GM19023 (cell line): ENCODE measurements at regions not wholly inside any gene's neighbourhood (a gene's known extent, or its start where the extent isn't known, plus 50 kb on each side); places are given as distances from the start of the nearest gene placed in this dataset.

Experiments
- ATAC-seq: cut with Tn5 transposase; IDR thresholded peaks from one replicate; pipeline ENCODE4 v1.9.1; 2021; ENCODE audit warnings: mild to moderate bottlenecking, moderate library complexity; ENCODE audit not compliant: unreplicated experiment

- ATAC-seq = no peak
Observed at GRCh38 chr5:3811116-3811515, 215.5 kb downstream of the IRX1 start.

DNA sequence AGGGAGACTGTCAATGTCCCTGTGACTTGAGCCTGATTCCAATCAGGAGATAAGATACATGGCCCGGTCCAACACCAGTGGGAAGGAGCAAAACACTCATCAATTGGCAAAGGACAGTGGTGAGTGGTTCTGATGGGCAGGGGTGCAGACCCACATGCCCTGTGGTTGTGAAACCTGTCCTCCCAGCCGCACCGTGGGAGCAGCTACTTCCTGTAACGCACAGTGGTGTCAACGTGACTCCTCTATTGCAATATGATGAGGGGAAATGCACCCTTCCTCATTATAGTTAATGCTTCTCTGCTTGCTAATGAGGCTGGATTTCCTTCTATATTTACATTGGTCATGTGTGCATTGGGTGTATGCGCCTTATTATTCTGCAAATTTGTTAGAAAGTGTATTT is 223.0 kb downstream of the IRX1 start:
- no peak for ATAC-seq

- ATAC-seq = no peak
Observed at GRCh38 chr5:3825531-3826451, 230.2 kb downstream of the IRX1 start.

DNA sequence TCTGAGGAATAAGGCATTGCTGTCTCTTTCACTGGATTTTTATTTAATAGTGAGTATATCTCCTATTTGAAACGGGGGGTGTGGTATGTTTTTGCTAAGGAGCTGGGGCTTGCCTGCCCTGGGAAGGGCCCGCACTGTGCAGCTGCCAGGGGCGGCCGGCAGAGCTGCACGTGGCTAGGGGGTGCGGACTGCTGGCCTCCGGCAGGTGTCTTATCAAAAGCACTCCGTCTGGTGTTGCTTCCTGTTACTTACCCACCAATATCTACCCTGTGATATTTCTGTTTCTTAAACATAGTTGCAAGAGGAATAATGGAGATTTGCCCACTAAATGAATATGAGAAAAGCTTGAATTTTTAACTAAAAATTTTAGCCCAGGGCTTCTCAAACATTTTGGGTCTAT is 232.0 kb downstream of the IRX1 start:
- ATAC-seq = no peak

GRCh38 chr5:3828761-3829160 is 233.1 kb downstream of the IRX1 start:
- ATAC-seq = no peak

DNA sequence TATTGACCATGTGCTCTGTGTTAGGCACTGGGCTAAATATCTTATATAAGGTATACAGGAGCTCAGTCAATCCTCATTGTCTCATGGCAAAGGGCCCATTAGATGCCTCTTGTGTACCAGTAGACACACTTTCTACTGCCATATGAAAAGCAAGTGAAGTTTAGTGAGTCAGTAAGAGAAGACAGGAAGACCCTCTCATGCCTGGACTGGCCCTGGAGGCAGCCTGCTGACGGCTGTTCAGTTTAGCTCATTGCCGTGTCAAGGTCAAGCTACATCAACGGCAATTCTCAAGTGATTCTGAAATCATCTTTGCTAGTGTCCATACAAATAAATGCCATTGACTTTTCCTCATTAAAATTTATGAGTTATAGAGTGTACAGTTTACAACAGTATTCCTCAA is 237.9 kb downstream of the IRX1 start:
- ATAC-seq = no peak

DNA sequence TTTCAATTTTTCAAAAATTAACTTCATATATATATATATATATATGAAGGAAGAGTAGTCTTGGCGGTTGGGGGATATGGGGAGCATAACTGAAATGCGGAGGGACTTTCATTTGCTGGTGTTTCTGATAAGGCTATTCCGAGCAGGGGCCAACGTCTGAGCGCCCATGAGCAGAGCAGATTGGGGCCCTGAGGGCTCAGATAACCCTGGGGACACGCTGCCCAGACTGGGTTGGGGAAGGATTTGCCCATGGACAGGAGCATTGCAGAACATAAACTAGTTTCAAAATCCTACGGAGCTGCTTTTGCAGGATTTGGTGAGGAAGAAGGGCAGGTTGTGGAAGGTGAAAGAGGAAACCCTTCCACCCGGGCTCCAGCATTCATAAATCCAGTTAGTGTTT is 240.2 kb downstream of the IRX1 start:
- ATAC-seq = no peak

GRCh38 chr5:3836528-3836927 is 240.9 kb downstream of the IRX1 start:
- ATAC-seq = no peak

DNA sequence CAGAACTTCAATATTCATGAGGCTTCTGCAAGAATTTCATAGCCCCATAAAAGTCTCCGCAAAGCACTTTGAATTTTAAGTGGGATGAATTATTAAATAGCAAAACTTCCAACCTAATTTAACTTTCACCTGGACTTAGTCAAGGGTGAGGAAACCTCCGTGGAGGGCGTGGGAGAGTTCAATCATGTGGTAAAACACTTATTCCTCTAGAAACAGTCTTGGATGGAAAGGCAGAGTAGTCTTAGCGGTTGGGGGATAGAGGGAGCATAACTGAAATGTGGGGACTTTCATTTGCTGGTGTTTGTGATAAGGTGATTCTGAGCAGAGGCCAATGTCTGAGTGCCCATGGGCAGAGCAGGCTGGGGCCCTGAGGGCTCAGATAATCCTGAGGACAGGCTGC is 241.9 kb downstream of the IRX1 start:
- no peak for ATAC-seq

DNA sequence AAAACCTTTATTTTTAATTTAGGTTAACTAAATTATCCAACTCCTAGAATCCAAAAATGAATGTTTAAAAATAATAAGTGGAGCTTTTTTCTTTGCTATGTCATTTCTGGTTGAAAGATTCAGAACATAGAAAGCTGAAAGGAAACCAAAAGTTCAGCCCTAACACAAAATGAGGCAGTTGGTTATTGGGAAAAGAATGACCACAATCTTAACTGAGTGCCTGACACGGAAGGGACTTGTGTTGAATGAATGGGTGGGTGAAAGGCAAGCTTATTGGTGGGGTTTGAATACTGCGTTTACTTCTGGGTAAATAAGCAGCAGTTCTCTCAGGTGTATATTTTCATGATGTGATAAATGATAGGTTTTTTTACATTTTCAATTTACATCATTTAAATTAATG is 243.5 kb downstream of the IRX1 start:
- no peak for ATAC-seq

- ATAC-seq = no peak
Observed at GRCh38 chr5:3842591-3842990, 247.0 kb downstream of the IRX1 start.

- no peak for ATAC-seq
Observed at GRCh38 chr5:3843706-3844105, 248.1 kb downstream of the IRX1 start.

GRCh38 chr5:3844266-3844665 is 248.6 kb downstream of the IRX1 start:
- no peak for ATAC-seq

GRCh38 chr5:3845230-3845629 is 249.6 kb downstream of the IRX1 start:
- no peak for ATAC-seq

GRCh38 chr5:3852161-3852916 is 256.7 kb downstream of the IRX1 start:
- no peak for ATAC-seq

DNA sequence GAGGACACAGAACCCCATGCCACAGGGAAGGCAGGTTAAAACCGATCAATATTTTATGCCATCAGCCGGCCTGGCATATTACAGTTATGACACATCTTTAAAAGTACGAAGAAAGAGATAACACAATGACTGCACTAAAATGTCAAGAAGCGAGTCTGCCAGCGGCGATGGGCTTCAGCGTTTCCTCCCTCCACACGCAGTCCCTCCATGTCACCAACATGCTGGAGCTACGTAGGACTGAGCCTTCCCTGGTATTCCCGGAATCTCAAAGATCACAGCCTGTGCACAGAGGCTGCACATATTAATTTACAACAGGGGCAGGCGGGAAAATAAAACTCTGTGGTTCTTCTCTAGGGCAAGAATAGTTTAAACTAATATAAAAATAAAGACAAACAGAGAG is 257.7 kb downstream of the IRX1 start:
- ATAC-seq = no peak

GRCh38 chr5:3854188-3854821 is 258.7 kb downstream of the IRX1 start:
- ATAC-seq = no peak

GRCh38 chr5:3856036-3856435 is 260.4 kb downstream of the IRX1 start:
- no peak for ATAC-seq

- no peak for ATAC-seq
Observed at GRCh38 chr5:3858524-3858923, 262.9 kb downstream of the IRX1 start.

DNA sequence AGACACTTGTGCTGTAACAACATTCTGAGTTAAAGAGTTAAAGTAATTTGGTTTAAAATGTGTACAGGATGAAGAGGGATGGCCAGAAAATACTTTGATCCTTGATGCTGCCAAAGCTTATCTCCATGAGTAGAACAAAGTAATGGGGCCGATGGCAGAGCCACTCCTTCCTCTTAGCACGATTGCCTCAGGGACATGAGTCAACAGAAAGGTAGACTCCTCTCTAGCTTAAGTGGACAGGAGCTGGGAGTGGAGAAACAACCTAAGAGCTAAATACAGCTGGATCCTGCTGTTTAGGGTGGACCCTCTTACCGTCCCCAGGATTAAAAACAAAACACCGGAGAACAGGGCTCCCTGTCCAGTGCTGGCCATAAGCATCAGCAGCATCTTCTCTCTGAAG is 267.3 kb downstream of the IRX1 start:
- ATAC-seq = no peak

DNA sequence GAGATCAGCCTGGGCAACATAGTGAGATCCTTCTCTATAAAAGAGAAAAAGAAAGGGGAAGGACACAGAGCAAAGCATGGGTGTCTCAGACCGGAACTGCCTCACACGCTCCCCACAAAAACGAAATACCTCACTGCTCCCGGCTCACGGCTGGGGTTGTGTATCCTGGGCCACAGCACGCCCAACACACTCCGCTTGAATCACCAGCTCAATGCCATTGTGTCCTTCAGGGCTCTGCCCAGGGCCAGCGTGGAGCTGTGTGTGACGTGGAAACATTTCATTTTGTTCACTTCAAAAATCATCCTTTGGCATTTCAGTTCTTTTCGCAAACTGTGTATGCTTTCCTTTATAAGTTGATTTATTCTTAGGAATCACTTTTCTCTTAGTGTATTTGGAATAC is 279.5 kb downstream of the IRX1 start:
- no peak for ATAC-seq

DNA sequence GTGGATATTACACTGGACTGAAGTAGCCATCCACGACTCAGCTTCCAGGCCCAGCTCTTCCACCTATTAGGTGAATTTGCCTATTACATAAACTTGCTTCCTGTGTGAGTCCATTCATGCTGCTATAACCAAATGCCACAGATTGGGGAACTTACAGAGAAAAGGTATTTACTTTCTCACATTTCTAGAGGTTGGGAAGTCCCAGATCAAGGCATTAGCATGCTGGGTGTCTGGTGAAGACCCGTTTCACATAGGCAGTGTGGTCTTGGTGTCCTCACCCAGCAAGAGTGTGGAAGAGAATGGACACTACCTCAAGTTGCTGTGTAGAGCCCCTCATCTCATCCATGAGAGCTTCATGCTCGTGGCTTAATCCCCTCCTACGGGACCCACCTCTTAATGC is 282.6 kb downstream of the IRX1 start:
- no peak for ATAC-seq
